Psoas muscle (tissue), 7 donors: ENCODE measurements at regions not wholly inside any gene's neighbourhood (a gene's known extent, or its start where the extent isn't known, plus 50 kb on each side); places are given as distances from the start of the nearest gene placed in this dataset.
"Not testable (repeated sequence)": the region's sequence is repeated elsewhere in the genome, so short reads cannot be mapped to it uniquely, and the experiment has no call there.

ENCODE experiments used
- ATAC-seq, 4 donors: fragments of 200-7000 bp; cut with Tn5 transposase; one replicate each; pipeline ENCODE4 v1.9.1; 2020; ENCODE audit warnings: moderate library complexity in 3 of 4, mild to moderate bottlenecking in 2 of 4
- DNase-seq, 2 donors: peaks; one replicate each; pipeline ENCODE4 v3.0.0-alpha.2; 2020
- H3K27ac ChIP-seq: fragments of 200-600 bp; one replicate; pipeline ENCODE4 v1.8.0; 2022
- H3K27me3 ChIP-seq, 3 donors: fragments of 200-600 bp in 1 of 3; one replicate each; pipeline versions ENCODE4 v1.6.1 to v1.8.0; 2013 to 2022; ENCODE audit warnings: low read length in 2 of 3, mild to moderate bottlenecking in 2 of 3, moderate library complexity in 1 of 3; ENCODE audit not compliant: insufficient read depth in 3 of 3
- H3K36me3 ChIP-seq, 2 donors: fragments of 200-600 bp in 1 of 2; one replicate each; pipeline versions ENCODE4 v1.6.1 to v1.8.0; 2013 to 2022; ENCODE audit warnings: low read depth in 1 of 2, mild to moderate bottlenecking in 1 of 2, moderate library complexity in 1 of 2; ENCODE audit not compliant: insufficient read depth in 1 of 2
- H3K4me1 ChIP-seq: fragments of 200-600 bp; one replicate; pipeline ENCODE4 v1.8.0; 2022
- H3K4me3 ChIP-seq: fragments of 200-600 bp; one replicate; pipeline ENCODE4 v1.8.0; 2022; ENCODE audit warnings: mild to moderate bottlenecking
- H3K9me3 ChIP-seq: fragments of 200-600 bp; one replicate; pipeline ENCODE4 v1.8.0; 2022
- CTCF ChIP-seq: fragments of 200-600 bp; IDR thresholded peaks from one replicate; pipeline ENCODE4 v1.8.0; 2022; ENCODE audit warnings: antibody characterized with exemption
- WGBS, 3 donors: extraction: QIAGEN DNeasy Blood & Tissue Kit; methylation state at CpG; one replicate each; pipeline versions ENCODE4 v1.1.6 to v1.1.7; 2013; 5-methylcytosine and 5-hydroxymethylcytosine counted together
- intact Hi-C, 2 donors: fragments of 100-400 bp; cut with DNase I; formaldehyde crosslinking; loops; one replicate each; pipeline versions ENCODE4 v1.11.0 to v1.14.2; 2022
- donor health status: healthy with polysubstance abuse.
- donor health status: DM: no; HTN: no; CAD: no; lungs with moderate emphysema.
- donor health status: Bipolar disorder and iron deficiency.
- donor health status: healthy.
- donor health status: DM: yes; HTN: yes; CAD: no.
- donor health status: DM: no; HTN: no; CAD: no.
- donor health status: DM: yes; HTN: yes; CAD: no.

- no peaks in the 10 kb centered on the region for H3K36me3 ChIP-seq
- intact Hi-C loops, result no loop called here
- TF ChIP-seq CTCF, result no peak
- DNase-seq (no peak), ATAC-seq (no peak)
- no peaks in the 10 kb centered on the region for H3K4me1 ChIP-seq
- H3K27me3 ChIP-seq, result no peaks in the 10 kb centered on the region
- no peak overlapping the region for H3K27ac ChIP-seq
- 42 to 55% (median 48%) methylated on average over 3 of the region's 3 CpGs for WGBS, 3 donors
- H3K9me3 ChIP-seq, result no peaks in the 10 kb centered on the region
- no peak overlapping the region for H3K4me3 ChIP-seq
Observed at GRCh38 chr18:14948163-14948540, 200.2 kb downstream of the ANKRD30B start.

DNA sequence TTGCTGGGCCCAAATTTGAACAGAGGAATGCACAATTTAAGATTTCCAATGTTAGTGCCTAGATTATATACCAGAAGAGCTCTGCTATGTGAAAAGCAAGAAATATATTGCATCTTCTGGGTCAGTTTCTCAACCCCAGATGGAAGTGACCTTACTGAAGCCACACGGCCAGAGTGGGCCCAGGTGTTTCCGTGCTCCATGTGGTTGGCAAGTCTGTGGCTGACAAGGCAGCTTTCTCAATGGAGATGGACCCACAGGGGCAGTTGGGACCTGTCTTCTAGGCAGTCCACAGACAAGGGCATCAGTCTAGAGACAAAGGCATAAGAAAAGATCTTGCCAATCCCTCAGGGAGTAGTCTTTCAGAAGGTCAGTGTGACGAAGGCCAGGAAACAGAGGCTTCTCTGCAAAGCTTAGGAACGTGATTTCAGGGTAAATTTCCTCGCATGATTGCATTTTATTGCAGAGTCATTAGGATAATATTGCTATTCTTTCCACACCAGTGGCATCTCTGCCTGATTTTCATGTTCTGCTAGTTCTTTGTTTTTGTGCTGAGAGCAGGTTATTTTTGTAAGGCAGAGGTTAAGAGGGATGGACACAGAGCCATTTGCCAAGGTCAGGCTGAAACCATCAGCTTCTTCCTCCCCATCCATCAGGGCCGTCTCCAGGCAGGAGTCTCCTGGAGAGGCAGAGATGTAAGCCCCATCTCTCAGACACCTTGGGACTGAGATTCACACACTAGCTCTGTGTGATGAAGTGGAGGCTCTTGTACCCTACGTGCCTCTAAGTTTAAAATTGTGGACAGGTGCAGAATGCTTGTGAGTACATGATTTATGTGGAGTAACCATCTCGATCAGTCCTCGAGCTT lies 202.1 kb downstream of the ANKRD30B start:
- DNase-seq, result no peak
- no peak for ATAC-seq
- Histone ChIP-seq H3K4me1 (no peaks in the 10 kb centered on the region), H3K9me3 (no peaks in the 10 kb centered on the region), H3K27me3 (no peaks in the 10 kb centered on the region), H3K4me3 (no peak overlapping the region), H3K36me3 (no peaks in the 10 kb centered on the region), H3K27ac (no peak overlapping the region)
- intact Hi-C loops, result no loop called here
- TF ChIP-seq CTCF, result no peak
- WGBS, 3 donors, result 45 to 63% (median 55%) methylated on average over 9 of the region's 9 CpGs

- H3K4me1 ChIP-seq, intact Hi-C loops, H3K4me3 ChIP-seq, H3K9me3 ChIP-seq, DNase-seq, H3K27ac ChIP-seq, H3K36me3 ChIP-seq, ATAC-seq, H3K27me3 ChIP-seq: not testable (repeated sequence)
- 75 to 85% (median 83%) methylated on average over 2 of the region's 2 CpGs for WGBS, 3 donors
Observed at GRCh38 chr18:14952444-14953077, 204.6 kb downstream of the ANKRD30B start.

DNA sequence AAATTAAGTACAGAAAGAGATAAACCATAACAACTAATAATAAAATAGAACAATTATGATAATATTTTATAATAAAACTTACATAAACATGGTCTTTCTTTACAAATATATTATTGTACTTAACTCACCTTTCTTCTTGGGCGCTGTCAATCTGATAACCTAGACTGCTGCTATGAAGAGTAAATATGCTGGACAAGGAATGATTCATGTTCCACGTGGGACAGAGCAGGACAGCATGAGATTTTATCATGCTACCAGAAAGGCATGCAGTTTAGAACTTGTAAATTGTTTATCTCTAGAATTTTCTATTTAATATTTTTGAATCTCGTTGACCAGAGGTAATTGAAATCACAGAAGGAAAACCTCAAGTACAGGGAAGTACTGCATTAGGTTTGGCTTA lies 210.7 kb downstream of the ANKRD30B start:
- no peak for DNase-seq
- 61 to 69% (median 63%) methylated on average over 3 of the region's 3 CpGs for WGBS, 3 donors
- no peaks in the 10 kb centered on the region for H3K9me3 ChIP-seq
- no peaks in the 10 kb centered on the region for H3K4me1 ChIP-seq
- no peak for ATAC-seq
- H3K27me3 ChIP-seq, result no peaks in the 10 kb centered on the region
- H3K27ac ChIP-seq, result no peak overlapping the region
- TF ChIP-seq CTCF, result no peak
- H3K36me3 ChIP-seq, result no peaks in the 10 kb centered on the region
- no peak overlapping the region for H3K4me3 ChIP-seq
- intact Hi-C loops, result no loop called here

- DNase-seq (no peak), ATAC-seq (no peak)
- Histone ChIP-seq H3K4me1 (no peaks in the 10 kb centered on the region), H3K36me3 (no peaks in the 10 kb centered on the region), H3K9me3 (no peaks in the 10 kb centered on the region), H3K4me3 (no peak overlapping the region), H3K27ac (no peak overlapping the region), H3K27me3 (no peaks in the 10 kb centered on the region)
- no peak for TF ChIP-seq CTCF
- WGBS, 3 donors, result 75 to 85% (median 82%) methylated on average over 10 of the region's 10 CpGs
- intact Hi-C loops, result no loop called here
Observed at GRCh38 chr18:14959550-14959949, 211.6 kb downstream of the ANKRD30B start.
